MM.1S (cell line): ENCODE measurements at regions not wholly inside any gene's neighbourhood (a gene's known extent, or its start where the extent isn't known, plus 50 kb on each side); places are given as distances from the start of the nearest gene placed in this dataset.

ENCODE experiments used
- DNase-seq: peaks from one replicate; pipeline ENCODE4 v3.0.0-alpha.2; 2015
- H2AFZ ChIP-seq: fragments of 300-600 bp; sonication (generic); 2 replicates; pipeline ENCODE4 v1.6.0; 2016; ENCODE audit warnings: antibody characterized with exemption, low read length
- H3F3A ChIP-seq: fragments of 300-600 bp; sonication (generic); 2 replicates; pipeline ENCODE4 v1.6.1; 2016; ENCODE audit warnings: mild to moderate bottlenecking, antibody characterized with exemption, low read length, moderate library complexity, mixed read lengths; ENCODE audit not compliant: insufficient read depth
- H3K27ac ChIP-seq: fragments of 300-600 bp; sonication (generic); 2 replicates; pipeline ENCODE4 v1.5.1; 2016; ENCODE audit warnings: mild to moderate bottlenecking, low read length
- H3K27me3 ChIP-seq: fragments of 300-600 bp; sonication (generic); replicated peaks from 2 replicates; pipeline ENCODE4 v1.6.0; 2016; ENCODE audit warnings: low read length; ENCODE audit not compliant: insufficient read depth
- H3K36me3 ChIP-seq: fragments of 300-600 bp; sonication (generic); replicated peaks from 2 replicates; pipeline ENCODE4 v1.6.1; 2016; ENCODE audit warnings: mild to moderate bottlenecking, low read length, mixed read lengths; ENCODE audit not compliant: insufficient read depth
- H3K4me1 ChIP-seq: fragments of 300-600 bp; sonication (generic); 2 replicates; pipeline ENCODE4 v1.6.1; 2016; ENCODE audit warnings: low read length, mixed read lengths
- H3K4me2 ChIP-seq: fragments of 300-600 bp; sonication (generic); 2 replicates; pipeline ENCODE4 v1.6.0; 2016; ENCODE audit warnings: low read depth, low read length
- H3K4me3 ChIP-seq: fragments of 300-600 bp; sonication (generic); 2 replicates; pipeline ENCODE4 v1.5.1; 2016; ENCODE audit warnings: low read length, mixed read lengths
- H3K79me2 ChIP-seq: fragments of 300-600 bp; sonication (generic); 2 replicates; pipeline ENCODE4 v1.6.1; 2016; ENCODE audit warnings: mixed run types, low read length, mixed read lengths
- H3K9ac ChIP-seq: fragments of 300-600 bp; sonication (generic); 2 replicates; pipeline ENCODE4 v1.6.1; 2016; ENCODE audit warnings: low read length, mixed read lengths
- H3K9me2 ChIP-seq: fragments of 300-600 bp; sonication (generic); replicated peaks from 2 replicates; pipeline ENCODE4 v1.6.1; 2016; ENCODE audit warnings: mild to moderate bottlenecking, low read length, mixed read lengths; ENCODE audit not compliant: insufficient read depth
- H3K9me3 ChIP-seq: fragments of 300-600 bp; sonication (generic); replicated peaks from 2 replicates; pipeline ENCODE4 v1.6.1; 2016; ENCODE audit warnings: mild to moderate bottlenecking, low read length, mixed read lengths; ENCODE audit not compliant: insufficient read depth
- H4K20me1 ChIP-seq: fragments of 300-600 bp; sonication (generic); 2 replicates; pipeline ENCODE4 v1.6.1; 2016; ENCODE audit warnings: mild to moderate bottlenecking, low read length, moderate library complexity, mixed read lengths; ENCODE audit not compliant: insufficient read depth
- EZH2 ChIP-seq: fragments of 300-600 bp; sonication (generic); optimal IDR thresholded peaks from 2 replicates; pipeline ENCODE3; 2017; ENCODE audit warnings: low read depth, mild to moderate bottlenecking, antibody characterized with exemption, low read length, mixed read lengths
- EZH2phosphoT487 ChIP-seq: fragments of 300-600 bp; sonication (generic); IDR thresholded peaks from 2 replicates; pipeline ENCODE4 v1.6.1; 2018; ENCODE audit warnings: antibody characterized with exemption, low read length
- TF ChIP-seq, protein P1 (sequence below): fragments of 300-600 bp; sonication (generic); IDR thresholded peaks from 2 replicates; pipeline ENCODE4 v1.5.1; 2016; ENCODE audit warnings: antibody characterized with exemption, low read length, mixed read lengths

DNA sequence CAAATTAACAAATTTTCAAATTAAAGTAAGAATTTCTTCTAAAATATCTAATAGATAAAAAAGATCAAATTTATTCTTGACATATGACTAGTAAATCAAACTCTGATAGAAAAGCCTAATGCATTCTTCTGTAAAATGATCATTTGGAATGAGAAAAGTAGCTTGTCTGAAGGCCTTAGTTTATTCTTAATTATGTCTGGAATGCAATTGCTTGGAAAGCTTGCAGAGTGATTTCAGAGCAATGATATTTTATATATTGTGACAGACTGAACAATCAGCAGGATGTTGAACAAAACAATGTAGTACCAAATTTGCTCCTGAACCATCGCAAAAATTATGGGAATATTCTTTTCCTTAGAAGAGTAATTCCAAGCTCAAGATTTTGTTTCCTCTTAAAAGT is 789.6 kb upstream of the NOVA1 start:
- TF ChIP-seq, protein P1, sequence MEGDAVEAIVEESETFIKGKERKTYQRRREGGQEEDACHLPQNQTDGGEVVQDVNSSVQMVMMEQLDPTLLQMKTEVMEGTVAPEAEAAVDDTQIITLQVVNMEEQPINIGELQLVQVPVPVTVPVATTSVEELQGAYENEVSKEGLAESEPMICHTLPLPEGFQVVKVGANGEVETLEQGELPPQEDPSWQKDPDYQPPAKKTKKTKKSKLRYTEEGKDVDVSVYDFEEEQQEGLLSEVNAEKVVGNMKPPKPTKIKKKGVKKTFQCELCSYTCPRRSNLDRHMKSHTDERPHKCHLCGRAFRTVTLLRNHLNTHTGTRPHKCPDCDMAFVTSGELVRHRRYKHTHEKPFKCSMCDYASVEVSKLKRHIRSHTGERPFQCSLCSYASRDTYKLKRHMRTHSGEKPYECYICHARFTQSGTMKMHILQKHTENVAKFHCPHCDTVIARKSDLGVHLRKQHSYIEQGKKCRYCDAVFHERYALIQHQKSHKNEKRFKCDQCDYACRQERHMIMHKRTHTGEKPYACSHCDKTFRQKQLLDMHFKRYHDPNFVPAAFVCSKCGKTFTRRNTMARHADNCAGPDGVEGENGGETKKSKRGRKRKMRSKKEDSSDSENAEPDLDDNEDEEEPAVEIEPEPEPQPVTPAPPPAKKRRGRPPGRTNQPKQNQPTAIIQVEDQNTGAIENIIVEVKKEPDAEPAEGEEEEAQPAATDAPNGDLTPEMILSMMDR = no peak
- TF ChIP-seq EZH2phosphoT487 (no peak), EZH2 (no peak)
- no peaks in the 10 kb centered on the region for H3K79me2 ChIP-seq
- no peak overlapping the region for H3K4me2 ChIP-seq
- no peaks in the 10 kb centered on the region for H3K4me1 ChIP-seq
- H3K36me3 ChIP-seq = no peaks in the 10 kb centered on the region
- no peaks in the 10 kb centered on the region for H3K27me3 ChIP-seq
- no peaks in the 10 kb centered on the region for H4K20me1 ChIP-seq
- H3F3A ChIP-seq = no peaks in the 10 kb centered on the region
- H3K9ac ChIP-seq = no peak overlapping the region
- no peak overlapping the region for H3K4me3 ChIP-seq
- no peaks in the 10 kb centered on the region for H3K9me3 ChIP-seq
- H3K9me2 ChIP-seq = no peaks in the 10 kb centered on the region
- no peak overlapping the region for H3K27ac ChIP-seq
- H2AFZ ChIP-seq = no peak overlapping the region
- no peak for DNase-seq

- DNase-seq = no peak
- no peak overlapping the region for H3K4me3 ChIP-seq
- H3K36me3 ChIP-seq = no peaks in the 10 kb centered on the region
- no peaks in the 10 kb centered on the region for H3K4me1 ChIP-seq
- H3F3A ChIP-seq = no peaks in the 10 kb centered on the region
- no peaks in the 10 kb centered on the region for H3K27me3 ChIP-seq
- no peak overlapping the region for H3K4me2 ChIP-seq
- no peaks in the 10 kb centered on the region for H3K9me2 ChIP-seq
- H3K9ac ChIP-seq = no peak overlapping the region
- no peaks in the 10 kb centered on the region for H3K9me3 ChIP-seq
- no peaks in the 10 kb centered on the region for H3K79me2 ChIP-seq
- TF ChIP-seq, protein P1 = no peak
- no peak for TF ChIP-seq EZH2phosphoT487
- TF ChIP-seq EZH2 = no peak
- no peaks in the 10 kb centered on the region for H4K20me1 ChIP-seq
- H2AFZ ChIP-seq = no peak overlapping the region
- no peak overlapping the region for H3K27ac ChIP-seq
Measured at GRCh38 chr14:27389402-27389801, 791.6 kb upstream of the NOVA1 start.

- Histone ChIP-seq H2AFZ (no peak overlapping the region), H3K4me2 (no peak overlapping the region), H3K27me3 (no peaks in the 10 kb centered on the region), H3K4me1 (no peaks in the 10 kb centered on the region), H3K9me3 (no peaks in the 10 kb centered on the region), H3K4me3 (no peak overlapping the region), H3K79me2 (no peaks in the 10 kb centered on the region), H3K9ac (no peak overlapping the region), H3F3A (no peaks in the 10 kb centered on the region), H3K36me3 (no peaks in the 10 kb centered on the region), H3K9me2 (no peaks in the 10 kb centered on the region), H3K27ac (no peak overlapping the region), H4K20me1 (no peaks in the 10 kb centered on the region)
- TF ChIP-seq EZH2 (no peak), EZH2phosphoT487 (no peak)
- TF ChIP-seq, protein P1 = no peak
- no peak for DNase-seq
Measured at GRCh38 chr14:27390155-27390554, 792.3 kb upstream of the NOVA1 start.
